Sigmoid colon (tissue), 6 donors: ENCODE measurements at regions not wholly inside any gene's neighbourhood (a gene's known extent, or its start where the extent isn't known, plus 50 kb on each side); places are given as distances from the start of the nearest gene placed in this dataset.

Experiments
- DNase-seq: peaks from one replicate; pipeline ENCODE4 v3.0.0-alpha.2; 2019
- H3K27ac ChIP-seq, 4 donors: fragments of 200-600 bp; sonication (generic); one replicate each; pipeline ENCODE4 v1.5.1; 2016 to 2019; ENCODE audit warnings: mild to moderate bottlenecking in 1 of 4
- H3K27me3 ChIP-seq, 3 donors: fragments of 200-600 bp; sonication (generic); one replicate each; pipeline ENCODE4 v1.5.1; 2019; ENCODE audit warnings: mild to moderate bottlenecking in 1 of 3
- H3K36me3 ChIP-seq, 4 donors: fragments of 200-600 bp; sonication (generic); one replicate each; pipeline ENCODE4 v1.5.1; 2016 to 2019
- H3K4me1 ChIP-seq, 4 donors: fragments of 200-600 bp; sonication (generic); one replicate each; pipeline ENCODE4 v1.5.1; 2017 to 2019
- H3K4me3 ChIP-seq, 4 donors: fragments of 200-600 bp; sonication (generic); one replicate each; pipeline ENCODE4 v1.5.1; 2017 to 2019; ENCODE audit warnings: mild to moderate bottlenecking in 2 of 4, moderate library complexity in 1 of 4
- H3K9me3 ChIP-seq, 4 donors: fragments of 200-600 bp in 3 of 4; sonication (generic) in 3 of 4; one replicate each; pipeline versions ENCODE4 v1.5.1 to v1.6.1; 2013 to 2019
- CTCF ChIP-seq, 4 experiments: fragments of 450-650 bp in 3 of 4; fragments of 200-600 bp in 1 of 4; IDR thresholded peaks; one replicate each; pipeline ENCODE4 v1.5.1; 2016 to 2019; ENCODE audit warnings: antibody characterized with exemption in 4 of 4, mild to moderate bottlenecking in 3 of 4, moderate library complexity in 2 of 4
- EP300 ChIP-seq, 4 donors: sonication (generic); formaldehyde crosslinking; IDR thresholded peaks; one replicate each; pipeline ENCODE4 v1.6.1; 2017; ENCODE audit warnings: antibody characterized with exemption in 4 of 4
- POLR2A ChIP-seq, 2 donors: fragments of 450-650 bp; IDR thresholded peaks; one replicate each; pipeline ENCODE4 v1.6.1; 2016; ENCODE audit warnings: antibody characterized with exemption in 2 of 2, mild to moderate bottlenecking in 2 of 2, moderate library complexity in 2 of 2
- POLR2AphosphoS5 ChIP-seq, 4 donors: sonication (generic); formaldehyde crosslinking; IDR thresholded peaks; one replicate each; pipeline ENCODE4 v1.6.1; 2017; ENCODE audit warnings: antibody characterized with exemption in 4 of 4
- WGBS, 2 donors: extraction: QIAGEN DNeasy Blood & Tissue Kit; methylation state at CpG; one replicate each; pipeline ENCODE4 v1.1.7; 2013; 5-methylcytosine and 5-hydroxymethylcytosine counted together
- intact Hi-C: fragments of 100-400 bp; cut with DNase I; formaldehyde crosslinking; loops from one replicate; pipeline ENCODE4 v1.15.1; 2023
- donor health status: healthy with polysubstance abuse.
- donor health status: healthy.

GRCh38 chr5:94028001-94028400, 286.6 kb upstream of the POU5F2 start:
- Histone ChIP-seq H3K4me1 (peaks cover 0 to 4% (median 0%) of the 10 kb centered on the region in 4 donors), H3K9me3 (no peaks in the 10 kb centered on the region), H3K4me3 (no peak overlapping the region), H3K27me3 (no peaks in the 10 kb centered on the region), H3K36me3 (peaks cover 0 to 7% (median 0%) of the 10 kb centered on the region in 4 donors), H3K27ac (no peak overlapping the region)
- no peak for DNase-seq
- intact Hi-C loops = no loop called here
- TF ChIP-seq CTCF (IDR thresholded peaks at IDR 0.05) (no peak), EP300 (IDR thresholded peaks at IDR 0.05) (no peak), POLR2A (IDR thresholded peaks at IDR 0.05) (no peak)
- WGBS, 2 donors = 7 to 31% methylated on average over 1 of the region's 1 CpG

GRCh38 chr5:94027145-94027544, 285.7 kb upstream of the POU5F2 start:
- H3K27ac ChIP-seq = no peak overlapping the region
- intact Hi-C loops = no loop called here
- no peaks in the 10 kb centered on the region for H3K27me3 ChIP-seq
- 96 to 98% methylated on average over 1 of the region's 1 CpG for WGBS, 2 donors
- TF ChIP-seq POLR2AphosphoS5 (IDR thresholded peaks at IDR 0.05) (no peak), POLR2A (IDR thresholded peaks at IDR 0.05) (no peak), EP300 (IDR thresholded peaks at IDR 0.05) (no peak), CTCF (IDR thresholded peaks at IDR 0.05) (no peak)
- no peaks in the 10 kb centered on the region for H3K9me3 ChIP-seq
- peaks cover 0 to 4% (median 0%) of the 10 kb centered on the region in 4 donors for H3K4me1 ChIP-seq
- no peak for DNase-seq
- peaks cover 0 to 7% (median 0%) of the 10 kb centered on the region in 4 donors for H3K36me3 ChIP-seq
- no peak overlapping the region for H3K4me3 ChIP-seq

- Histone ChIP-seq H3K27me3 (no peaks in the 10 kb centered on the region), H3K4me3 (no peak overlapping the region), H3K36me3 (peaks cover 0 to 13% (median 0%) of the 10 kb centered on the region in 4 donors), H3K9me3 (no peaks in the 10 kb centered on the region), H3K27ac (no peak overlapping the region), H3K4me1 (peaks cover 0 to 4% (median 0%) of the 10 kb centered on the region in 4 donors)
- 93 to 96% methylated on average over 10 of the region's 10 CpGs for WGBS, 2 donors
- DNase-seq = no peak
- TF ChIP-seq POLR2A (IDR thresholded peaks at IDR 0.05) (no peak), EP300 (IDR thresholded peaks at IDR 0.05) (no peak), CTCF (IDR thresholded peaks at IDR 0.05) (no peak), POLR2AphosphoS5 (IDR thresholded peaks at IDR 0.05) (no peak)
- intact Hi-C loops = no loop called here
Measured at GRCh38 chr5:94025788-94026473, 284.5 kb upstream of the POU5F2 start.

- Histone ChIP-seq H3K4me1 (peaks cover 0 to 4% (median 0%) of the 10 kb centered on the region in 4 donors), H3K36me3 (peaks cover 0 to 6% (median 0%) of the 10 kb centered on the region in 4 donors), H3K4me3 (no peak overlapping the region), H3K9me3 (no peaks in the 10 kb centered on the region), H3K27ac (no peak overlapping the region), H3K27me3 (no peaks in the 10 kb centered on the region)
- no peak for DNase-seq
- TF ChIP-seq POLR2AphosphoS5 (IDR thresholded peaks at IDR 0.05) = no peak
- 90 to 93% methylated on average over 1 of the region's 1 CpG for WGBS, 2 donors
- intact Hi-C loops = no loop called here
Measured at GRCh38 chr5:94024620-94025019, 283.2 kb upstream of the POU5F2 start.

GRCh38 chr5:94024101-94024500, 282.7 kb upstream of the POU5F2 start:
- WGBS, 2 donors = 92 to 95% methylated on average over 1 of the region's 1 CpG
- Histone ChIP-seq H3K36me3 (peaks cover 0 to 6% (median 0%) of the 10 kb centered on the region in 4 donors), H3K27me3 (no peaks in the 10 kb centered on the region), H3K4me1 (peaks cover 0 to 4% (median 0%) of the 10 kb centered on the region in 4 donors), H3K9me3 (no peaks in the 10 kb centered on the region), H3K4me3 (no peak overlapping the region), H3K27ac (no peak overlapping the region)
- no peak for TF ChIP-seq POLR2AphosphoS5 (IDR thresholded peaks at IDR 0.05)
- TF ChIP-seq EP300 (IDR thresholded peaks at IDR 0.05) = no peak
- TF ChIP-seq POLR2A (IDR thresholded peaks at IDR 0.05) = no peak
- TF ChIP-seq CTCF (IDR thresholded peaks at IDR 0.05) = no peak
- DNase-seq = no peak
- intact Hi-C loops = no loop called here
